Activated CD4-positive, alpha-beta memory T cell treated with anti-CD3 and anti-CD28 coated beads for 36 hours (primary cell): ENCODE measurements at regions not wholly inside any gene's neighbourhood (a gene's known extent, or its start where the extent isn't known, plus 50 kb on each side); places are given as distances from the start of the nearest gene placed in this dataset.

Source experiments
- CTCF ChIA-PET: fragments of 350-600 bp; sonication (Branson Sonifier 250); formaldehyde crosslinking; loops from one replicate; lab custom pipeline; 2021; ENCODE audit warnings: antibody characterized with exemption, inconsistent platforms; lab: Charles Lee
- POLR2A ChIA-PET: fragments of 350-600 bp; sonication (Branson Sonifier 250); formaldehyde crosslinking; loops from one replicate; lab custom pipeline; 2021; ENCODE audit warnings: antibody characterized with exemption; lab: Charles Lee
- DNase-seq: peaks from one replicate; pipeline ENCODE4 v3.0.0-alpha.2; 2020
- H3K27ac Mint-ChIP-seq: one replicate; pipeline ENCODE4 v1.8.0; 2021; ENCODE audit warnings: mixed read lengths
- H3K27me3 Mint-ChIP-seq: one replicate; pipeline ENCODE4 v1.8.0; 2021; ENCODE audit warnings: mixed read lengths
- H3K36me3 Mint-ChIP-seq: one replicate; pipeline ENCODE4 v1.8.0; 2021; ENCODE audit warnings: mixed read lengths
- H3K4me1 Mint-ChIP-seq: one replicate; pipeline ENCODE4 v1.8.0; 2021; ENCODE audit warnings: low read depth, mixed read lengths
- H3K4me3 Mint-ChIP-seq: one replicate; pipeline ENCODE4 v1.8.0; 2021; ENCODE audit warnings: mild to moderate bottlenecking, mixed read lengths
- H3K9me3 Mint-ChIP-seq: one replicate; pipeline ENCODE4 v1.8.0; 2021; ENCODE audit warnings: mixed read lengths
- intact Hi-C: fragments of 100-400 bp; cut with micrococcal nuclease; formaldehyde crosslinking; loops from one replicate; pipeline ENCODE4 v1.15.1; 2023

GRCh38 chr15:69824877-69825406 is 272.8 kb downstream of the TLE3 start:
- ChIA-PET POLR2A (interaction anchor here (0.9 kb wide), 1 partner anchor 10 kb away, joined by 3 read pairs; no protein-coding TSS in a partner anchor), CTCF (no interaction called here)
- intact Hi-C loops, result no loop called here
- H3K27ac Mint-ChIP-seq, result no peak overlapping the region
- no peaks in the 10 kb centered on the region for H3K36me3 Mint-ChIP-seq
- no peaks in the 10 kb centered on the region for H3K9me3 Mint-ChIP-seq
- no peaks in the 10 kb centered on the region for H3K27me3 Mint-ChIP-seq
- H3K4me3 Mint-ChIP-seq, result no peak overlapping the region
- no peaks in the 10 kb centered on the region for H3K4me1 Mint-ChIP-seq
- DNase-seq, result no peak

DNA sequence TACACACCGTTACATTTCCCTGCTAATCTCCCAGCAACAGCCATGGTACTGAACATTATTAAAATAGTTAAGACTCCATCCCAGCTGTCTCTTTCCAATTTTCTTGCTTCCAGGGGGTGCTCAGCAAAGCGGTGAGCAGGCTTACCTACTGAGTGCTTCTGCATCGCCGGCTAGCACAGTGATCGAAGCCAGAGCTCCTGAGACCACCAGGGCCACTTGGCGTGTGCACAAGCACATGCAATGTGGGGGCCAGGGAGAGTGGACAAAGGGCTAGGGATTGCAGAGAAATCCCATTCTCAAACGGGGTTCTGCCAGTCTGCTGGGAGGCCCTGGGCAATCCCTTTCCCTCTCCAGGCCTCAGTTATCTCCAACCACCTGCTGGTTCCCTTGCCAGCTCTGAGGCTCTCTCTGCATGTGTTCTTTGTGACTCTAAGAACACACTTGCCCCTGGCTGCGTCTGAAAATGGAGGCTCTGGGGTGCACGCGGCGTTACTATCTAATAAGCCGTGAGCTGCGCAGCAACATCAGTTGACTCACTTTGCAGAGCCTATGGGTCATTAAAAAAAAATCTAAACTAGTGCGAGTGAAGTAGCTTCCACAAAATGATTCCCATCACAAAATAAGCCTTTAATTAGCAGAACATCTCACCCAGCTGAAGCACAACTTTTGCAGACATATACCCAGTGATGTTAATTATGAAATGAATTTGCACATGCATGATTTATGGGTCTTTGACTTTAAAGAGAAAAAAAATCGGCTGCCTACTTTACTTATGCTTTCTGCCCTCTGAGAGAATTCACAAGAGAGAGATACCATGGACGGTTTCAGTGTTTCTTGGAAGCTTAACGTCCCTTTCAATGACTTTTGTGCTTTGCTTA is 271.5 kb downstream of the TLE3 start:
- no peak overlapping the region for H3K4me3 Mint-ChIP-seq

GRCh38 chr15:69826819-69827175 is 270.9 kb downstream of the TLE3 start:
- CTCF ChIA-PET, result no interaction called here
- POLR2A ChIA-PET, result no interaction called here
- no peak overlapping the region for H3K4me3 Mint-ChIP-seq

More for the DNA sequence above, 271.5 kb downstream of the TLE3 start:
- no peaks in the 10 kb centered on the region for H3K9me3 Mint-ChIP-seq
- DNase-seq, result no peak
- no peaks in the 10 kb centered on the region for H3K27me3 Mint-ChIP-seq
- intact Hi-C loops, result no loop called here
- H3K27ac Mint-ChIP-seq, result peak overlapping the region; percentile 18
- CTCF ChIA-PET, result interaction anchor here (1.1 kb wide), 1 partner anchor 77 kb away, joined by 3 read pairs; no protein-coding TSS in a partner anchor
- POLR2A ChIA-PET, result no interaction called here
- H3K4me1 Mint-ChIP-seq, result no peaks in the 10 kb centered on the region
- H3K36me3 Mint-ChIP-seq, result no peaks in the 10 kb centered on the region

DNA sequence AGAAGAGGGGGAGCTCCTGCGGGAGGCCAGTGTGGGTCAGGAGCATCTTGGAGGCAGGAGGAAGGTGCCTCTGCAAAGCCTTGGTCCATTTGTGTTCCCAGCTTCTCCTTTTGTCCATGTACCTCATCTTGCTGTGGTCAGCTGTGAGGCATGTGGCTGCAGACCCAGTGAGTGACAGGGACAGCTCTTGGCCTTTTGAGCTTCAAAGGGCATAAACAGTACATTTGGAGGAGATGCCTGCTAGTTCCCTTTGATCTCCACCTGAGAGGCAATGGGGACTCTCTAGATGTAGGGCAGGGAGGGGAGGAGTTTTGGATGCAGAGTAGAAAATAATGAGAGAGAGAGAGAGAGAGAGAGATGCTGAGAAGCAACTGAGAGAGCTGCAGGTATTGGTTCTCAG is 270.0 kb downstream of the TLE3 start:
- intact Hi-C loops, result no loop called here
- ChIA-PET POLR2A (no interaction called here), CTCF (no interaction called here)
- Mint-ChIP-seq H3K27me3 (no peaks in the 10 kb centered on the region), H3K9me3 (no peaks in the 10 kb centered on the region), H3K27ac (no peak overlapping the region), H3K36me3 (no peaks in the 10 kb centered on the region), H3K4me1 (no peaks in the 10 kb centered on the region), H3K4me3 (no peak overlapping the region)
- DNase-seq, result no peak

More at GRCh38 chr15:69826819-69827175, 270.9 kb downstream of the TLE3 start:
- no peaks in the 10 kb centered on the region for H3K9me3 Mint-ChIP-seq
- H3K27me3 Mint-ChIP-seq, result no peaks in the 10 kb centered on the region
- intact Hi-C loops, result no loop called here
- H3K4me1 Mint-ChIP-seq, result no peaks in the 10 kb centered on the region
- no peak for DNase-seq
- H3K27ac Mint-ChIP-seq, result no peak overlapping the region
- no peaks in the 10 kb centered on the region for H3K36me3 Mint-ChIP-seq

- no peaks in the 10 kb centered on the region for H3K9me3 Mint-ChIP-seq
- H3K27me3 Mint-ChIP-seq, result no peaks in the 10 kb centered on the region
- no peak overlapping the region for H3K4me3 Mint-ChIP-seq
- DNase-seq, result no peak
- intact Hi-C loops, result no loop called here
- no peak overlapping the region for H3K27ac Mint-ChIP-seq
- H3K36me3 Mint-ChIP-seq, result no peaks in the 10 kb centered on the region
- CTCF ChIA-PET, result no interaction called here
- no peaks in the 10 kb centered on the region for H3K4me1 Mint-ChIP-seq
- POLR2A ChIA-PET, result no interaction called here
These were observed 269.4 kb downstream of the TLE3 start for GRCh38 chr15:69828181-69828828.

DNA sequence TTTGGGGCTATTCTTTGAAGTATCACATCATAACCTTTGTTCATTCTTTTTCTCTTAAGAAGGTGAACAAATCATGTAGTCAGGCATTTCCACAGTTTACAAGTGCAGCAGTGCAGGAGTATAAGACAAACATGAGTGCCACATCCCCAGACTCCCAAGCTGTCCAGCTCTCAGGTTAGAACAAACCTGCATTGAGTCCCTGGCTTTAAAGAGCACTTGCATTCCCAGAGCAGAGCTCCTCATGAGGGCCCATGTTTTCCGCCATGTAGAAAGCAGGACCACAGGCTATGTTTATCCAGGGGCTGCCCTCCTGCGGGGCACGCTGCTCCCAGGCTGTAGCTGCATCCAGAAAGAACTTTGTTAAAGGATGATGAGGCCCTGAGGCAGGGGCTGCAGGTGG is 267.7 kb downstream of the TLE3 start:
- CTCF ChIA-PET, result no interaction called here
- POLR2A ChIA-PET, result no interaction called here
- intact Hi-C loops, result no loop called here
- no peak for DNase-seq
- H3K9me3 Mint-ChIP-seq, result no peaks in the 10 kb centered on the region
- no peaks in the 10 kb centered on the region for H3K36me3 Mint-ChIP-seq
- no peaks in the 10 kb centered on the region for H3K27me3 Mint-ChIP-seq
- no peak overlapping the region for H3K27ac Mint-ChIP-seq
- H3K4me1 Mint-ChIP-seq, result no peaks in the 10 kb centered on the region
- no peak overlapping the region for H3K4me3 Mint-ChIP-seq

GRCh38 chr15:69830430-69830829 is 267.3 kb downstream of the TLE3 start:
- ChIA-PET CTCF (no interaction called here), POLR2A (no interaction called here)
- Mint-ChIP-seq H3K27me3 (no peaks in the 10 kb centered on the region), H3K27ac (no peak overlapping the region), H3K36me3 (no peaks in the 10 kb centered on the region), H3K4me1 (no peaks in the 10 kb centered on the region), H3K4me3 (no peak overlapping the region), H3K9me3 (no peaks in the 10 kb centered on the region)
- DNase-seq, result no peak
- intact Hi-C loops, result no loop called here

DNA sequence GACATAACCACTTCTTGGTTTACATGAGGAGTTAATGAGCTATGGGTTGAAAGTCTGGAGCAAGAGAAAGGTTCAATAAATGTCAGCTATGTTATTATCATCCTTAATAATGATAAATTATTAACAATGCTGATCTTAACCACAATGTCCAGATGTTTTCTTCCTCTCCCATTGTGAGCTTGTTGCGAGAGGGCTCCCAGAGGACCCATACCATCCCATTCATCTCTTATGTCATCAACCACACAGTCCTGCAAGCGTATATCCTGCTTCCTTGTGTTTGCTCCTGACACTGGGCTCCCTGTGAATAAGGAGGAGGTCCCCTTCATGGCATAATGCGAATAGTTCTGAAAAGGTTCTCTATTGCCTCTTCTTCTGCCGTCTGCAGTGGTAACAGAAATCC is 266.8 kb downstream of the TLE3 start:
- Mint-ChIP-seq H3K27ac (no peak overlapping the region), H3K9me3 (no peaks in the 10 kb centered on the region), H3K4me3 (no peak overlapping the region), H3K4me1 (no peaks in the 10 kb centered on the region), H3K27me3 (no peaks in the 10 kb centered on the region), H3K36me3 (no peaks in the 10 kb centered on the region)
- intact Hi-C loops, result no loop called here
- no peak for DNase-seq
- CTCF ChIA-PET, result no interaction called here
- POLR2A ChIA-PET, result no interaction called here

GRCh38 chr15:69834267-69834666 is 263.4 kb downstream of the TLE3 start:
- CTCF ChIA-PET, result no interaction called here

GRCh38 chr15:69834761-69835160 is 263.0 kb downstream of the TLE3 start:
- H3K4me3 Mint-ChIP-seq, result no peak overlapping the region
- H3K27ac Mint-ChIP-seq, result no peak overlapping the region
- ChIA-PET CTCF (no interaction called here), POLR2A (interaction anchor here (1.4 kb wide), 1 partner anchor 10 kb away, joined by 3 read pairs; no protein-coding TSS in a partner anchor)
- H3K9me3 Mint-ChIP-seq, result no peaks in the 10 kb centered on the region
- intact Hi-C loops, result no loop called here
- no peaks in the 10 kb centered on the region for H3K36me3 Mint-ChIP-seq
- H3K4me1 Mint-ChIP-seq, result no peaks in the 10 kb centered on the region
- no peak for DNase-seq
- H3K27me3 Mint-ChIP-seq, result no peaks in the 10 kb centered on the region

More at GRCh38 chr15:69834267-69834666, 263.4 kb downstream of the TLE3 start:
- no peaks in the 10 kb centered on the region for H3K9me3 Mint-ChIP-seq
- no peaks in the 10 kb centered on the region for H3K4me1 Mint-ChIP-seq
- intact Hi-C loops, result no loop called here
- no peak for DNase-seq
- POLR2A ChIA-PET, result no interaction called here
- no peak overlapping the region for H3K4me3 Mint-ChIP-seq
- no peak overlapping the region for H3K27ac Mint-ChIP-seq
- H3K36me3 Mint-ChIP-seq, result no peaks in the 10 kb centered on the region
- H3K27me3 Mint-ChIP-seq, result no peaks in the 10 kb centered on the region

- DNase-seq, result no peak
- ChIA-PET POLR2A (interaction anchor here (1.4 kb wide), 1 partner anchor 11 kb away, joined by 3 read pairs; no protein-coding TSS in a partner anchor), CTCF (no interaction called here)
- Mint-ChIP-seq H3K9me3 (no peaks in the 10 kb centered on the region), H3K4me1 (no peaks in the 10 kb centered on the region), H3K36me3 (no peaks in the 10 kb centered on the region), H3K27me3 (no peaks in the 10 kb centered on the region), H3K4me3 (no peak overlapping the region), H3K27ac (no peak overlapping the region)
- intact Hi-C loops, result no loop called here
These were observed 261.7 kb downstream of the TLE3 start for GRCh38 chr15:69836048-69836447.

DNA sequence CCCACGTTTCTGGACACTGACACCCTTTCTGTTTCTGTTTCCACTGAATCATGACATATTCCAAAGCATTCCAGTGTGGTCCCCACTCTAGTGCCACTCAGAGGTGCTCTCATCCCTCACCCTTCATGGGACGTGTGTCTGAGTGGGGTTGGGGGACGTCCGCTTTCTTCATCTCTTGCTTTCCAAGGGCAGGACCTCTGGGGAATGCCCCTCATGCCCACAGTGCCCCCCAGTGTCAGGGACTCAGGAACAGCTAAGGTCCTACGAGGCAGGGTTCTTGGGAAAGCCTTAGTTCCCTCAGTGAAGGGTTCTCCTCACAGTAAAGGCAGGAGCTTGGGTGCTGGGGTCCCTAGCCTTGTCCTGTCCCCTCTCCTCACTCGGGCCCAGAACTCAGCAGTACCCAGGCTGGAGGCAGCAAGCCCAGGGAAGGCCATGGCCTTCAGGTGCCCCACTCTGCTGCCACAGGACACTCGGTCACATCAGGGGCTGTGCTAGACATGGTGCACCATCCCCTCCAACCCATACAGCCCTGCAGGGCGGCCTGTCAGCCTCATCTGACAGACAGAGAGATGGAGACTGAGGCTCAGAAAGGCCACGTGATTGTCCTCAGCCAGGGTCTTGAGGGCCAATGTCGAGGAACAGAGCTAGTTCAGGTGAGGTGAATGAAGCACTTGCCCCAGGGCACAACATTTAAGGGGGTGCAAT is 261.0 kb downstream of the TLE3 start:
- Mint-ChIP-seq H3K9me3 (no peaks in the 10 kb centered on the region), H3K4me3 (no peak overlapping the region), H3K27me3 (no peaks in the 10 kb centered on the region), H3K36me3 (no peaks in the 10 kb centered on the region), H3K27ac (no peak overlapping the region), H3K4me1 (no peaks in the 10 kb centered on the region)
- ChIA-PET POLR2A (no interaction called here), CTCF (no interaction called here)
- intact Hi-C loops, result no loop called here
- DNase-seq, result no peak
